DMS 273 (cell line): ENCODE measurements at regions not wholly inside any gene's neighbourhood (a gene's known extent, or its start where the extent isn't known, plus 50 kb on each side); places are given as distances from the start of the nearest gene placed in this dataset.
"Not testable (repeated sequence)": the region's sequence is repeated elsewhere in the genome, so short reads cannot be mapped to it uniquely, and the experiment has no call there.

Experiments used
- DNase-seq: peaks from one replicate; lab custom pipeline; 2025; ENCODE audit not compliant: unreplicated experiment; lab: John Stamatoyannopoulos, UW

- DNase-seq = no peak
These were observed 54.0 kb upstream of the RBFOX1 start for GRCh38 chr16:7278636-7279035.

- no peak for DNase-seq
These were observed 60.0 kb upstream of the RBFOX1 start for GRCh38 chr16:7272567-7273158.

GRCh38 chr16:7271486-7271885 is 61.2 kb upstream of the RBFOX1 start:
- no peak for DNase-seq

- no peak for DNase-seq
These were observed 61.8 kb upstream of the RBFOX1 start for GRCh38 chr16:7270823-7271222.

GRCh38 chr16:7270006-7270405 is 62.6 kb upstream of the RBFOX1 start:
- DNase-seq = no peak

- peak; percentile 60 for DNase-seq
These were observed 64.5 kb upstream of the RBFOX1 start for GRCh38 chr16:7268182-7268581.

GRCh38 chr16:7257016-7257415 is 75.6 kb upstream of the RBFOX1 start:
- DNase-seq = no peak

- no peak for DNase-seq
These were observed 86.1 kb upstream of the RBFOX1 start for GRCh38 chr16:7246578-7246977.

- no peak for DNase-seq
These were observed 93.1 kb upstream of the RBFOX1 start for GRCh38 chr16:7239547-7239946.

- DNase-seq = no peak
These were observed 95.7 kb upstream of the RBFOX1 start for GRCh38 chr16:7236824-7237410.

- no peak for DNase-seq
These were observed 98.7 kb upstream of the RBFOX1 start for GRCh38 chr16:7233975-7234374.

GRCh38 chr16:7231762-7232161 is 100.9 kb upstream of the RBFOX1 start:
- no peak for DNase-seq

- DNase-seq = not testable (repeated sequence)
These were observed 103.0 kb upstream of the RBFOX1 start for GRCh38 chr16:7229433-7230218.

GRCh38 chr16:7227229-7227721 is 105.4 kb upstream of the RBFOX1 start:
- no peak for DNase-seq

GRCh38 chr16:7221157-7221556 is 111.5 kb upstream of the RBFOX1 start:
- DNase-seq = no peak

GRCh38 chr16:7218936-7219335 is 113.7 kb upstream of the RBFOX1 start:
- DNase-seq = no peak

- no peak for DNase-seq
These were observed 114.8 kb upstream of the RBFOX1 start for GRCh38 chr16:7217797-7218196.

- DNase-seq = no peak
These were observed 115.9 kb upstream of the RBFOX1 start for GRCh38 chr16:7216719-7217118.

- no peak for DNase-seq
These were observed 120.9 kb upstream of the RBFOX1 start for GRCh38 chr16:7211781-7212180.

- no peak for DNase-seq
These were observed 123.0 kb upstream of the RBFOX1 start for GRCh38 chr16:7209598-7209997.

GRCh38 chr16:7206469-7206868 is 126.2 kb upstream of the RBFOX1 start:
- DNase-seq = no peak

- DNase-seq = no peak
These were observed 132.3 kb upstream of the RBFOX1 start for GRCh38 chr16:7200320-7200719.
